SH-SY5Y (cell line): ENCODE measurements at regions not wholly inside any gene's neighbourhood (a gene's known extent, or its start where the extent isn't known, plus 50 kb on each side); places are given as distances from the start of the nearest gene placed in this dataset.

Experiments used
- GATA2 ChIP-seq: IDR thresholded peaks from 2 replicates; pipeline ENCODE4 v1.6.1; 2011; ENCODE audit warnings: mild to moderate bottlenecking, low read depth, low read length
- GATA3 ChIP-seq: IDR thresholded peaks from 2 replicates; pipeline ENCODE4 v1.6.1; 2011; ENCODE audit warnings: low read depth, mild to moderate bottlenecking, low read length, moderate library complexity

GRCh38 chr18:67932271-67932670, 415.8 kb upstream of the DSEL start:
- TF ChIP-seq GATA2 (no peak), GATA3 (no peak)
